Psoas muscle (tissue), 7 donors: ENCODE measurements at regions not wholly inside any gene's neighbourhood (a gene's known extent, or its start where the extent isn't known, plus 50 kb on each side); places are given as distances from the start of the nearest gene placed in this dataset.

Experiments
- ATAC-seq, 4 donors: fragments of 200-7000 bp; cut with Tn5 transposase; one replicate each; pipeline ENCODE4 v1.9.1; 2020; ENCODE audit warnings: moderate library complexity in 3 of 4, mild to moderate bottlenecking in 2 of 4
- DNase-seq, 2 donors: peaks; one replicate each; pipeline ENCODE4 v3.0.0-alpha.2; 2020
- H3K27ac ChIP-seq: fragments of 200-600 bp; one replicate; pipeline ENCODE4 v1.8.0; 2022
- H3K27me3 ChIP-seq, 3 donors: fragments of 200-600 bp in 1 of 3; one replicate each; pipeline versions ENCODE4 v1.6.1 to v1.8.0; 2013 to 2022; ENCODE audit warnings: low read length in 2 of 3, mild to moderate bottlenecking in 2 of 3, moderate library complexity in 1 of 3; ENCODE audit not compliant: insufficient read depth in 3 of 3
- H3K36me3 ChIP-seq, 2 donors: fragments of 200-600 bp in 1 of 2; one replicate each; pipeline versions ENCODE4 v1.6.1 to v1.8.0; 2013 to 2022; ENCODE audit warnings: low read depth in 1 of 2, mild to moderate bottlenecking in 1 of 2, moderate library complexity in 1 of 2; ENCODE audit not compliant: insufficient read depth in 1 of 2
- H3K4me1 ChIP-seq: fragments of 200-600 bp; one replicate; pipeline ENCODE4 v1.8.0; 2022
- H3K4me3 ChIP-seq: fragments of 200-600 bp; one replicate; pipeline ENCODE4 v1.8.0; 2022; ENCODE audit warnings: mild to moderate bottlenecking
- H3K9me3 ChIP-seq: fragments of 200-600 bp; one replicate; pipeline ENCODE4 v1.8.0; 2022
- CTCF ChIP-seq: fragments of 200-600 bp; IDR thresholded peaks from one replicate; pipeline ENCODE4 v1.8.0; 2022; ENCODE audit warnings: antibody characterized with exemption
- WGBS, 3 donors: extraction: QIAGEN DNeasy Blood & Tissue Kit; methylation state at CpG; one replicate each; pipeline versions ENCODE4 v1.1.6 to v1.1.7; 2013; 5-methylcytosine and 5-hydroxymethylcytosine counted together
- intact Hi-C, 2 donors: fragments of 100-400 bp; cut with DNase I; formaldehyde crosslinking; loops; one replicate each; pipeline versions ENCODE4 v1.11.0 to v1.14.2; 2022
- donor health status: healthy with polysubstance abuse.
- donor health status: DM: no; HTN: no; CAD: no; lungs with moderate emphysema.
- donor health status: Bipolar disorder and iron deficiency.
- donor health status: healthy.
- donor health status: DM: yes; HTN: yes; CAD: no.
- donor health status: DM: no; HTN: no; CAD: no.
- donor health status: DM: yes; HTN: yes; CAD: no.

GRCh38 chr16:66205287-66206231, 160.9 kb upstream of the CDH5 start:
- Histone ChIP-seq H3K9me3 (no peaks in the 10 kb centered on the region), H3K27me3 (no peaks in the 10 kb centered on the region), H3K4me1 (no peaks in the 10 kb centered on the region), H3K4me3 (no peak overlapping the region), H3K36me3 (no peaks in the 10 kb centered on the region), H3K27ac (no peak overlapping the region)
- WGBS, 3 donors, result 65 to 72% (median 69%) methylated on average over 8 of the region's 8 CpGs
- peak in 1 of 4 donors; percentile 46 for ATAC-seq
- TF ChIP-seq CTCF, result no peak
- intact Hi-C loops, result no loop called here
- no peak for DNase-seq

DNA sequence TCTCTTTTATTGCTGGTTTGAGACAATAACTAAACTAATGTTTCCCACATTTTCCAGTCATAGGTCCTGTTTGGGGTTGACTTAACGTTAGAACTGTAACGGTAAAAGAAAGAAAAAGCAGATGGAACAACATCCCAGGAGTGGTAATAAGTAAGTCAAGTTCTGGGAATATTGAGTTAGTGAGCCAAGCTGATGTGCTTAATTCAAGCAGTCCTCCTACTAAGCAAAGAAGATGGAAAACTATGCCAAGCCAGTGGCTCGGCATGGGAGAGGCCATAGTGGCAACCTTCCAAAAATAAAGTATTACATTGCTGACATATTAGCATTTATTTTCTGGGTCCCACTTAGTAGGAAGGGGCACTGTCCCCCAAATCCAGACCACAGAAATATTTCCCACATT, 161.7 kb upstream of the CDH5 start:
- WGBS, 3 donors, result 35 to 60% (median 37%) methylated on average over 3 of the region's 3 CpGs
- Histone ChIP-seq H3K4me1 (no peaks in the 10 kb centered on the region), H3K27ac (no peak overlapping the region), H3K4me3 (no peak overlapping the region), H3K27me3 (no peaks in the 10 kb centered on the region), H3K36me3 (no peaks in the 10 kb centered on the region), H3K9me3 (no peaks in the 10 kb centered on the region)
- TF ChIP-seq CTCF, result no peak
- intact Hi-C loops, result no loop called here
- DNase-seq, result no peak
- ATAC-seq, result no peak

DNA sequence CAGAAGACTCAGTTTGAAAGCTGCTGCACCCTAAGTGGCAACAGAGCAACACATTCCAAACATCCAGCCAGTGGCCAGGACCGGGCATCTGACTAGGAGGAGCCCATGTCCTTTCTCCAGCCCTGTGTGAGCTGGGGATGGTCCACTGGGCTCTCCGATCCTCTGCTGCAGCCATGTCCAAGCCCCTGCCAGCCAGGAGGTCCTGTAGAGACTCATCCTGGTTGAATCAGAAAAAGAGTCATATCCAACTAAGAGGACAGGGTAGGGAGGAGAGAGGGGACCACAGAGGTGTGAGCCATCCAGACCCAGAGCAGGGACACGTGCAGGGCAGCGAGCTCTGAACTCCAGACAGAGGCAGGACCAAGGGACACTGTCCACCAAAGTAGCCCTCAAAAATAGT, 163.0 kb upstream of the CDH5 start:
- intact Hi-C loops, result no loop called here
- Histone ChIP-seq H3K27me3 (no peaks in the 10 kb centered on the region), H3K9me3 (no peaks in the 10 kb centered on the region), H3K4me3 (no peak overlapping the region), H3K4me1 (no peaks in the 10 kb centered on the region), H3K36me3 (no peaks in the 10 kb centered on the region), H3K27ac (no peak overlapping the region)
- DNase-seq, result no peak
- no peak for ATAC-seq
- 94 to 96% (median 96%) methylated on average over 4 of the region's 4 CpGs for WGBS, 3 donors
- TF ChIP-seq CTCF, result no peak

- Histone ChIP-seq H3K36me3 (no peaks in the 10 kb centered on the region), H3K4me1 (no peaks in the 10 kb centered on the region), H3K27me3 (no peaks in the 10 kb centered on the region), H3K27ac (no peak overlapping the region), H3K4me3 (no peak overlapping the region), H3K9me3 (no peaks in the 10 kb centered on the region)
- DNase-seq, result no peak
- WGBS, 3 donors, result 75 to 100% (median 92%) methylated on average over 1 of the region's 1 CpG
- TF ChIP-seq CTCF, result no peak
- no peak for ATAC-seq
- intact Hi-C loops, result no loop called here
Observed at GRCh38 chr16:66199189-66199588, 167.3 kb upstream of the CDH5 start.

DNA sequence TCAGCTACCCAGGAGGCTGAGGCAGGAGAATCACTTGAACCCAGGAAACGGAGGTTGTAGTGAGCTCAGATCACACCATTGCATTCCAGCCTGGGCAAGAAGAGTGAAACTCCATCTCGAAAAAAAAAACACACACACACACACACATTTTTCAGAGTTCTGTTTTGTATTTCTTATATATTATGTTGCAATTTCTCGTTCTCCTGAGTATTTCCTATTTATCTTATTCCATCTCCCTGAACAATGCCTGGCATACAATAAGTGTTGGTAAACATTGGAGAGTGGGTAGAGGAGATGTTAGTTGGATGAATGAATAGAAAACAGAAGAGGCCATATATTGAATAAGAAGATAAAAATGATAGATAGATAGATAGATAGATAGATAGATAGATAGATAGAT, 167.8 kb upstream of the CDH5 start:
- intact Hi-C loops, result no loop called here
- Histone ChIP-seq H3K36me3 (no peaks in the 10 kb centered on the region), H3K9me3 (no peaks in the 10 kb centered on the region), H3K4me1 (no peaks in the 10 kb centered on the region), H3K4me3 (no peak overlapping the region), H3K27me3 (no peaks in the 10 kb centered on the region), H3K27ac (no peak overlapping the region)
- TF ChIP-seq CTCF, result no peak
- WGBS, 3 donors, result 57 to 89% (median 71%) methylated on average over 3 of the region's 3 CpGs
- ATAC-seq (no peak), DNase-seq (no peak)
